Neural progenitor cell (in vitro differentiated cells): ENCODE measurements at regions not wholly inside any gene's neighbourhood (a gene's known extent, or its start where the extent isn't known, plus 50 kb on each side); places are given as distances from the start of the nearest gene placed in this dataset.

ENCODE experiments used
- EZH2 ChIP-seq: fragments of 200-600 bp; sonication (generic); IDR thresholded peaks from 2 replicates; pipeline ENCODE4 v1.6.1; 2017; ENCODE audit warnings: antibody characterized with exemption, mild to moderate bottlenecking, moderate library complexity
- EZH2phosphoT487 ChIP-seq: fragments of 200-600 bp; sonication (generic); IDR thresholded peaks from 2 replicates; pipeline ENCODE4 v1.6.1; 2017; ENCODE audit warnings: antibody characterized with exemption
- TF ChIP-seq, protein P1 (sequence below): fragments of 200-600 bp; sonication (generic); IDR thresholded peaks from 2 replicates; pipeline ENCODE4 v1.5.1; 2017; ENCODE audit warnings: antibody characterized with exemption, mild to moderate bottlenecking

- TF ChIP-seq, protein P1, sequence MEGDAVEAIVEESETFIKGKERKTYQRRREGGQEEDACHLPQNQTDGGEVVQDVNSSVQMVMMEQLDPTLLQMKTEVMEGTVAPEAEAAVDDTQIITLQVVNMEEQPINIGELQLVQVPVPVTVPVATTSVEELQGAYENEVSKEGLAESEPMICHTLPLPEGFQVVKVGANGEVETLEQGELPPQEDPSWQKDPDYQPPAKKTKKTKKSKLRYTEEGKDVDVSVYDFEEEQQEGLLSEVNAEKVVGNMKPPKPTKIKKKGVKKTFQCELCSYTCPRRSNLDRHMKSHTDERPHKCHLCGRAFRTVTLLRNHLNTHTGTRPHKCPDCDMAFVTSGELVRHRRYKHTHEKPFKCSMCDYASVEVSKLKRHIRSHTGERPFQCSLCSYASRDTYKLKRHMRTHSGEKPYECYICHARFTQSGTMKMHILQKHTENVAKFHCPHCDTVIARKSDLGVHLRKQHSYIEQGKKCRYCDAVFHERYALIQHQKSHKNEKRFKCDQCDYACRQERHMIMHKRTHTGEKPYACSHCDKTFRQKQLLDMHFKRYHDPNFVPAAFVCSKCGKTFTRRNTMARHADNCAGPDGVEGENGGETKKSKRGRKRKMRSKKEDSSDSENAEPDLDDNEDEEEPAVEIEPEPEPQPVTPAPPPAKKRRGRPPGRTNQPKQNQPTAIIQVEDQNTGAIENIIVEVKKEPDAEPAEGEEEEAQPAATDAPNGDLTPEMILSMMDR, result no peak
- TF ChIP-seq EZH2phosphoT487 (no peak), EZH2 (no peak)
Observed at GRCh38 chr6:164561656-164562055, 747.7 kb downstream of the C6orf118 start.
